ENCODE measurements at regions not wholly inside any gene's neighbourhood (a gene's known extent, or its start where the extent isn't known, plus 50 kb on each side); places are given as distances from the start of the nearest gene placed in this dataset.

GRCh38 chr7:25314094-25314730, 85.9 kb upstream of the NPVF start:
- no peak overlapping the region for H3K4me3 ChIP-seq (ENCODE audit: low read depth, low read length)
- TF ChIP-seq CTCF (conservative IDR thresholded peaks at IDR 0.05; ENCODE audit: low read depth, low read length) = no peak
- DNase-seq (ENCODE audit: low read depth) = no peak

- no peak overlapping the region for H3K4me3 ChIP-seq (ENCODE audit: low read depth, low read length)
- no peak for TF ChIP-seq CTCF (conservative IDR thresholded peaks at IDR 0.05; ENCODE audit: low read depth, low read length)
- DNase-seq (ENCODE audit: low read depth) = peak; percentile 4
Measured at GRCh38 chr7:25314731-25315267, 86.5 kb upstream of the NPVF start.

- no peak for TF ChIP-seq CTCF (conservative IDR thresholded peaks at IDR 0.05; ENCODE audit: low read depth, low read length)
- no peak overlapping the region for H3K4me3 ChIP-seq (ENCODE audit: low read depth, low read length)
- DNase-seq (ENCODE audit: low read depth) = no peak
Measured at GRCh38 chr7:25316366-25316765, 88.1 kb upstream of the NPVF start.

GRCh38 chr7:25318047-25318446, 89.8 kb upstream of the NPVF start:
- TF ChIP-seq CTCF (conservative IDR thresholded peaks at IDR 0.05; ENCODE audit: low read depth, low read length) = no peak
- no peak for DNase-seq (ENCODE audit: low read depth)
- H3K4me3 ChIP-seq (ENCODE audit: low read depth, low read length) = no peak overlapping the region

GRCh38 chr7:25319707-25320106, 91.4 kb upstream of the NPVF start:
- no peak for TF ChIP-seq CTCF (conservative IDR thresholded peaks at IDR 0.05; ENCODE audit: low read depth, low read length)
- H3K4me3 ChIP-seq (ENCODE audit: low read depth, low read length) = no peak overlapping the region
- DNase-seq (ENCODE audit: low read depth) = no peak

GRCh38 chr7:25320791-25321190, 92.5 kb upstream of the NPVF start:
- TF ChIP-seq CTCF (conservative IDR thresholded peaks at IDR 0.05; ENCODE audit: low read depth, low read length) = no peak
- H3K4me3 ChIP-seq (ENCODE audit: low read depth, low read length) = no peak overlapping the region
- no peak for DNase-seq (ENCODE audit: low read depth)

- H3K4me3 ChIP-seq (ENCODE audit: low read depth, low read length) = no peak overlapping the region
- DNase-seq (ENCODE audit: low read depth) = no peak
- TF ChIP-seq CTCF (conservative IDR thresholded peaks at IDR 0.05; ENCODE audit: low read depth, low read length) = no peak
Measured at GRCh38 chr7:25321424-25321823, 93.1 kb upstream of the NPVF start.

Data from choroid plexus epithelial cell (primary cell).